ENCODE measurements at regions not wholly inside any gene's neighbourhood (a gene's known extent, or its start where the extent isn't known, plus 50 kb on each side); places are given as distances from the start of the nearest gene placed in this dataset.

DNA sequence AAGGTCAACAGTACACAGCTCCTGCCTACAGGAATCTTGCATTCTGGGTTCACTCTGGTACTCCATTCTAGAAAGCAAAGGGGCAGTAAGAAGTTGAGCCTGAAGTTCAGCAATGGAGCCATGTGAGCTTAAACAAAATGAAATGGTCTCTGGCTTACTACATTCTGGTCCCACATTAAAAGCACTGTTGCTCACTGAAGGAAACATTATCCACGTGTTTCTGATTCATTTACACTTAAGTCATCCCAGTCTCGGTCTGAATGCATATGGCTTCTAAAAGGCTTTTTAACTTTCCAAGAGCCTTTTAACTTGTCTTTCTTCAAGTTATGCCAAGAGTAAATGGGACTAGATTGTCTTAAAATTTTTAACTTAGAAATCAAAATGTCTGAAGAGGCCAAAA lies 177.8 kb downstream of the LNPK start:
- Histone ChIP-seq H3K9me3 (ENCODE audit: control insufficient read depth, insufficient read depth, low read length) (no peaks in the 10 kb centered on the region), H3K4me3 (ENCODE audit: low read depth, low read length) (no peak overlapping the region), H3K27me3 (ENCODE audit: control insufficient read depth, insufficient read depth, low read length) (peaks cover 16% of the 10 kb centered on the region), H3K27ac (ENCODE audit: low read depth, low read length) (no peak overlapping the region)
- TF ChIP-seq CTCF (IDR thresholded peaks at IDR 0.05; ENCODE audit: low read depth, low read length) = no peak
- DNase-seq (ENCODE audit: low read depth, low spot score) = no peak
- ChIA-PET CTCF (no interaction called here), POLR2A (no interaction called here)

DNA sequence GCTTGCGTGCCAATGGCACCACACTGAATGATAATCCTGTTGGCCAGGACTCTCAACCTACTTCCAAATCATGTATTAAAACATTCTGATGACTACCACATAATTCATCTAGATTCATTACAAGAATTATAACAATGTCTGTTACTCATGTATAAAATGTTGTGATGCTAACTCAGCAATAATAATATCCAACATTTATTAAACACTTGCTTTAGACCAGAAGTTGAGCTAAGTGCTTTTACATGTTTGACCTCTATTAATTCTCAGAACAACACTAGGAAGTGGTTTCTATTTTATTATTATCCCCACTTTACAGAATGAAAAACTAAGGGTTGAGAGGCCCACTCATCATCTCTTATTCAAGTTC lies 178.4 kb downstream of the LNPK start:
- no peak for DNase-seq (ENCODE audit: low read depth, low spot score)
- TF ChIP-seq CTCF (IDR thresholded peaks at IDR 0.05; ENCODE audit: low read depth, low read length) = no peak
- CTCF ChIA-PET = no interaction called here
- H3K27ac ChIP-seq (ENCODE audit: low read depth, low read length) = no peak overlapping the region
- POLR2A ChIA-PET = no interaction called here
- H3K27me3 ChIP-seq (ENCODE audit: control insufficient read depth, insufficient read depth, low read length) = peaks cover 16% of the 10 kb centered on the region
- no peaks in the 10 kb centered on the region for H3K9me3 ChIP-seq (ENCODE audit: control insufficient read depth, insufficient read depth, low read length)
- H3K4me3 ChIP-seq (ENCODE audit: low read depth, low read length) = no peak overlapping the region

GRCh38 chr2:175823002-175823706 lies 178.9 kb downstream of the LNPK start:
- H3K4me3 ChIP-seq (ENCODE audit: low read depth, low read length) = no peak overlapping the region
- H3K27me3 ChIP-seq (ENCODE audit: control insufficient read depth, insufficient read depth, low read length) = peaks cover 14% of the 10 kb centered on the region
- DNase-seq (ENCODE audit: low read depth, low spot score) = no peak
- ChIA-PET CTCF (no interaction called here), POLR2A (no interaction called here)
- no peaks in the 10 kb centered on the region for H3K9me3 ChIP-seq (ENCODE audit: control insufficient read depth, insufficient read depth, low read length)
- no peak for TF ChIP-seq CTCF (IDR thresholded peaks at IDR 0.05; ENCODE audit: low read depth, low read length)
- H3K27ac ChIP-seq (ENCODE audit: low read depth, low read length) = no peak overlapping the region

DNA sequence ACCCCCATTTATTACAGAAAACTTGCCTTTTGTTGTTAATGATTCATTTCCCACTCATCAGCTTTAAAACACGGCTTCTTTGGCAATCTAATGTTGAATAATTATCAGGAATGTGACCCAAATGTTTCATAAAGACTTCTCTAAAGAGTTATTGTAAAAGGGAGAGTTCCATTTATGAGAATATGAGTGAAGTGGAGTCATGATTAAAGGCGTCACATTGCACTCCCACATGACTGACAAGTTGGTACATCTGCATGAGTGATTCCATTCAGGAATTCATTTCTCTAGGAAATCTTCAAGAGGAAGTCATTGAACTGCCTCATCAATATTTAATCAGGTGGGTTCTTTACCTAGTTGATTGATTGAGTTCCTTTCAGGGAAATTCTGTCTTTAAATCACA lies 184.8 kb downstream of the LNPK start:
- DNase-seq (ENCODE audit: low read depth, low spot score) = no peak
- ChIA-PET CTCF (no interaction called here), POLR2A (no interaction called here)
- H3K27ac ChIP-seq (ENCODE audit: low read depth, low read length) = no peak overlapping the region
- H3K9me3 ChIP-seq (ENCODE audit: control insufficient read depth, insufficient read depth, low read length) = no peaks in the 10 kb centered on the region
- H3K27me3 ChIP-seq (ENCODE audit: control insufficient read depth, insufficient read depth, low read length) = peaks cover 3% of the 10 kb centered on the region
- H3K4me3 ChIP-seq (ENCODE audit: low read depth, low read length) = no peak overlapping the region
- TF ChIP-seq CTCF (IDR thresholded peaks at IDR 0.05; ENCODE audit: low read depth, low read length) = no peak

- no peak for TF ChIP-seq CTCF (IDR thresholded peaks at IDR 0.05; ENCODE audit: low read depth, low read length)
- H3K9me3 ChIP-seq (ENCODE audit: control insufficient read depth, insufficient read depth, low read length) = no peaks in the 10 kb centered on the region
- no peak for DNase-seq (ENCODE audit: low read depth, low spot score)
- no peak overlapping the region for H3K27ac ChIP-seq (ENCODE audit: low read depth, low read length)
- H3K4me3 ChIP-seq (ENCODE audit: low read depth, low read length) = no peak overlapping the region
- POLR2A ChIA-PET = no interaction called here
- CTCF ChIA-PET = no interaction called here
- H3K27me3 ChIP-seq (ENCODE audit: control insufficient read depth, insufficient read depth, low read length) = no peaks in the 10 kb centered on the region
Observed at GRCh38 chr2:175815537-175815936, 186.5 kb downstream of the LNPK start.
